Ectodermal cell (in vitro differentiated cells): ENCODE measurements at regions not wholly inside any gene's neighbourhood (a gene's known extent, or its start where the extent isn't known, plus 50 kb on each side); places are given as distances from the start of the nearest gene placed in this dataset.
A peak's percentile ranks its signal among the peaks of the same experiment; 100 is the strongest.

ENCODE experiments used
- H3K27ac ChIP-seq: 2 replicates; pipeline ENCODE4 v1.7.0; 2013; ENCODE audit warnings: mild to moderate bottlenecking, low read depth, low read length; ENCODE audit not compliant: insufficient read depth, poor library complexity, severe bottlenecking
- H3K27me3 ChIP-seq: 2 replicates; pipeline ENCODE4 v1.7.0; 2013; ENCODE audit warnings: mild to moderate bottlenecking, low read length; ENCODE audit not compliant: insufficient read depth, control insufficient read depth, poor library complexity, severe bottlenecking
- H3K36me3 ChIP-seq: one replicate; pipeline ENCODE4 v1.7.0; 2013; ENCODE audit warnings: low read length; ENCODE audit not compliant: control insufficient read depth, insufficient read depth
- H3K4me1 ChIP-seq: one replicate; pipeline ENCODE4 v1.7.0; 2013; ENCODE audit warnings: low read length; ENCODE audit not compliant: control insufficient read depth, insufficient read depth
- H3K4me3 ChIP-seq: 2 replicates; pipeline ENCODE4 v1.7.0; 2013; ENCODE audit warnings: low read depth, low read length, control low read depth; ENCODE audit not compliant: insufficient read depth
- H3K9me3 ChIP-seq: 2 replicates; pipeline ENCODE4 v1.7.0; 2013; ENCODE audit warnings: mild to moderate bottlenecking, low read length, moderate library complexity; ENCODE audit not compliant: control insufficient read depth
- WGBS, 2 experiments: methylation state at CpG; one replicate each; pipeline ENCODE4 v1.1.7; 2013; ENCODE audit warnings: missing lambda C conversion rate in 2 of 2; 5-methylcytosine and 5-hydroxymethylcytosine counted together

- H3K9me3 ChIP-seq = no peaks in the 10 kb centered on the region
- H3K27ac ChIP-seq = no peak overlapping the region
- no peaks in the 10 kb centered on the region for H3K4me1 ChIP-seq
- H3K36me3 ChIP-seq = no peaks in the 10 kb centered on the region
- H3K27me3 ChIP-seq = no peaks in the 10 kb centered on the region
- WGBS, 2 experiments = 89 to 93% methylated on average over 2 to 3 of the region's 3 CpGs
- H3K4me3 ChIP-seq = no peak overlapping the region
Measured at GRCh38 chr13:78485803-78486202, 117.5 kb downstream of the POU4F1 start.

- H3K27me3 ChIP-seq = no peaks in the 10 kb centered on the region
- H3K4me1 ChIP-seq = peaks cover 3% of the 10 kb centered on the region
- no peak overlapping the region for H3K27ac ChIP-seq
- H3K9me3 ChIP-seq = no peaks in the 10 kb centered on the region
- 84 to 100% methylated on average over 1 of the region's 1 CpG for WGBS, 2 experiments
- no peak overlapping the region for H3K4me3 ChIP-seq
- H3K36me3 ChIP-seq = no peaks in the 10 kb centered on the region
Measured at GRCh38 chr13:78478183-78478582, 125.2 kb downstream of the POU4F1 start.

GRCh38 chr13:78476910-78477309 is 126.4 kb downstream of the POU4F1 start:
- no peaks in the 10 kb centered on the region for H3K36me3 ChIP-seq
- WGBS, 2 experiments = 93 to 97% methylated on average over 7 of the region's 8 CpGs
- H3K4me1 ChIP-seq = peaks cover 7% of the 10 kb centered on the region
- H3K9me3 ChIP-seq = no peaks in the 10 kb centered on the region
- no peak overlapping the region for H3K4me3 ChIP-seq
- no peak overlapping the region for H3K27ac ChIP-seq
- no peaks in the 10 kb centered on the region for H3K27me3 ChIP-seq

- 69% methylated on average over 2 of the region's 2 CpGs for WGBS, 2 experiments
- no peaks in the 10 kb centered on the region for H3K9me3 ChIP-seq
- H3K4me1 ChIP-seq = peaks cover 10% of the 10 kb centered on the region
- no peak overlapping the region for H3K27ac ChIP-seq
- no peak overlapping the region for H3K4me3 ChIP-seq
- no peaks in the 10 kb centered on the region for H3K36me3 ChIP-seq
- no peaks in the 10 kb centered on the region for H3K27me3 ChIP-seq
Measured at GRCh38 chr13:78468621-78469020, 134.7 kb downstream of the POU4F1 start.

GRCh38 chr13:78465250-78465649 is 138.1 kb downstream of the POU4F1 start:
- Histone ChIP-seq H3K4me1 (no peaks in the 10 kb centered on the region), H3K27ac (no peak overlapping the region), H3K27me3 (no peaks in the 10 kb centered on the region), H3K4me3 (no peak overlapping the region), H3K9me3 (no peaks in the 10 kb centered on the region), H3K36me3 (no peaks in the 10 kb centered on the region)
- WGBS, 2 experiments = 89 to 91% methylated on average over 1 of the region's 1 CpG

- H3K4me3 ChIP-seq = no peak overlapping the region
- no peaks in the 10 kb centered on the region for H3K4me1 ChIP-seq
- WGBS, 2 experiments = 96 to 97% methylated on average over 2 of the region's 2 CpGs
- H3K36me3 ChIP-seq = no peaks in the 10 kb centered on the region
- H3K27ac ChIP-seq = no peak overlapping the region
- H3K27me3 ChIP-seq = no peaks in the 10 kb centered on the region
- no peaks in the 10 kb centered on the region for H3K9me3 ChIP-seq
Measured at GRCh38 chr13:78460176-78460575, 143.2 kb downstream of the POU4F1 start.

GRCh38 chr13:78443839-78444238 is 159.5 kb downstream of the POU4F1 start:
- H3K9me3 ChIP-seq = no peaks in the 10 kb centered on the region
- H3K4me1 ChIP-seq = no peaks in the 10 kb centered on the region
- H3K36me3 ChIP-seq = no peaks in the 10 kb centered on the region
- no peak overlapping the region for H3K4me3 ChIP-seq
- no peak overlapping the region for H3K27ac ChIP-seq
- 94 to 97% methylated on average over 4 of the region's 4 CpGs for WGBS, 2 experiments
- no peaks in the 10 kb centered on the region for H3K27me3 ChIP-seq

- H3K27me3 ChIP-seq = no peaks in the 10 kb centered on the region
- H3K36me3 ChIP-seq = no peaks in the 10 kb centered on the region
- no peak overlapping the region for H3K4me3 ChIP-seq
- H3K4me1 ChIP-seq = no peaks in the 10 kb centered on the region
- WGBS, 2 experiments = 96 to 100% methylated on average over 2 to 3 of the region's 4 CpGs
- no peak overlapping the region for H3K27ac ChIP-seq
- H3K9me3 ChIP-seq = no peaks in the 10 kb centered on the region
Measured at GRCh38 chr13:78437781-78438180, 165.6 kb downstream of the POU4F1 start.

- Histone ChIP-seq H3K27me3 (no peaks in the 10 kb centered on the region), H3K4me3 (no peak overlapping the region), H3K27ac (no peak overlapping the region), H3K36me3 (no peaks in the 10 kb centered on the region), H3K9me3 (no peaks in the 10 kb centered on the region), H3K4me1 (no peaks in the 10 kb centered on the region)
- WGBS, 2 experiments = 87 to 95% methylated on average over 3 of the region's 3 CpGs
Measured at GRCh38 chr13:78436311-78436710, 167.0 kb downstream of the POU4F1 start.

- Histone ChIP-seq H3K27ac (no peak overlapping the region), H3K4me1 (peaks cover 11% of the 10 kb centered on the region), H3K9me3 (no peaks in the 10 kb centered on the region), H3K36me3 (no peaks in the 10 kb centered on the region), H3K4me3 (no peak overlapping the region), H3K27me3 (no peaks in the 10 kb centered on the region)
- WGBS, 2 experiments = 100% methylated on average over 1 of the region's 1 CpG; no CpG with 5 or more reads in 1 of the 2 experiments
Measured at GRCh38 chr13:78431328-78431727, 172.0 kb downstream of the POU4F1 start.

- Histone ChIP-seq H3K36me3 (no peaks in the 10 kb centered on the region), H3K4me3 (no peak overlapping the region), H3K9me3 (no peaks in the 10 kb centered on the region), H3K27ac (peak overlapping the region; percentile 58), H3K27me3 (no peaks in the 10 kb centered on the region), H3K4me1 (peaks cover 11% of the 10 kb centered on the region)
- no CpG with 5 or more reads among the region's 1 CpG for whole genome bisulfite sequencing, 2 experiments
Measured at GRCh38 chr13:78430811-78431210, 172.5 kb downstream of the POU4F1 start.
